ENCODE measurements at regions not wholly inside any gene's neighbourhood (a gene's known extent, or its start where the extent isn't known, plus 50 kb on each side); places are given as distances from the start of the nearest gene placed in this dataset.

- TF ChIP-seq, protein P1, sequence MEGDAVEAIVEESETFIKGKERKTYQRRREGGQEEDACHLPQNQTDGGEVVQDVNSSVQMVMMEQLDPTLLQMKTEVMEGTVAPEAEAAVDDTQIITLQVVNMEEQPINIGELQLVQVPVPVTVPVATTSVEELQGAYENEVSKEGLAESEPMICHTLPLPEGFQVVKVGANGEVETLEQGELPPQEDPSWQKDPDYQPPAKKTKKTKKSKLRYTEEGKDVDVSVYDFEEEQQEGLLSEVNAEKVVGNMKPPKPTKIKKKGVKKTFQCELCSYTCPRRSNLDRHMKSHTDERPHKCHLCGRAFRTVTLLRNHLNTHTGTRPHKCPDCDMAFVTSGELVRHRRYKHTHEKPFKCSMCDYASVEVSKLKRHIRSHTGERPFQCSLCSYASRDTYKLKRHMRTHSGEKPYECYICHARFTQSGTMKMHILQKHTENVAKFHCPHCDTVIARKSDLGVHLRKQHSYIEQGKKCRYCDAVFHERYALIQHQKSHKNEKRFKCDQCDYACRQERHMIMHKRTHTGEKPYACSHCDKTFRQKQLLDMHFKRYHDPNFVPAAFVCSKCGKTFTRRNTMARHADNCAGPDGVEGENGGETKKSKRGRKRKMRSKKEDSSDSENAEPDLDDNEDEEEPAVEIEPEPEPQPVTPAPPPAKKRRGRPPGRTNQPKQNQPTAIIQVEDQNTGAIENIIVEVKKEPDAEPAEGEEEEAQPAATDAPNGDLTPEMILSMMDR (IDR thresholded peaks at IDR 0.05 in 8 of 11, conservative IDR thresholded peaks at IDR 0.05 in 3 of 11), result no peak
- no peak for TF ChIP-seq POLR2A (IDR thresholded peaks at IDR 0.05)
These were observed 185.6 kb downstream of the BCOR start for GRCh38 chrX:39912126-39912525.

Data from spleen (tissue), 7 donors.